B cell (primary cell): ENCODE measurements at regions not wholly inside any gene's neighbourhood (a gene's known extent, or its start where the extent isn't known, plus 50 kb on each side); places are given as distances from the start of the nearest gene placed in this dataset.

Experiments
- CTCF ChIP-seq: fragments of 200-600 bp; IDR thresholded peaks from one replicate; pipeline ENCODE4 v1.8.0; 2022; ENCODE audit warnings: antibody characterized with exemption, mild to moderate bottlenecking
- EZH2 ChIP-seq: IDR thresholded peaks from 2 replicates; pipeline ENCODE4 v1.6.1; 2012; ENCODE audit warnings: borderline replicate concordance, low read depth, mild to moderate bottlenecking, moderate library complexity, low read length; ENCODE audit not compliant: insufficient read depth, poor library complexity, severe bottlenecking

DNA sequence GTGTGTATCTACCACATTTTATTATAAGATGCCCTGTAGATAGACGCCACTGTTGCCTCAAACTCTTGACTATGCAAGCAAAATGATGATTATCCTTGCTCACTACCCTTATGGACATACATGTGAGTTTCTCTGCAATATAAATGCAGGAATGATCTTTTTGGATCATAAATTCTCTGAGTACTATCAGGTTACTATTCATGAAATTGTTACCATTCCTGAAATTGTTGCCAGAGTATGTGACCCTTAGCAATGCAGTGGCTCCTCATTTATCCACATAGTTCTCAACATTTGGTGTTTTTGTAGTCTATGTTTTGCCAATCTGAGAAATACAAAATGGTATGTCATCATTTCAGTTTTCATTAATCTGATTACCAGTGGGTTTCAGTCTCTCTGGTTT lies 166.2 kb upstream of the FAM3C start:
- TF ChIP-seq CTCF: no peak
- no peak for TF ChIP-seq EZH2
